ENCODE measurements at regions not wholly inside any gene's neighbourhood (a gene's known extent, or its start where the extent isn't known, plus 50 kb on each side); places are given as distances from the start of the nearest gene placed in this dataset.

DNA sequence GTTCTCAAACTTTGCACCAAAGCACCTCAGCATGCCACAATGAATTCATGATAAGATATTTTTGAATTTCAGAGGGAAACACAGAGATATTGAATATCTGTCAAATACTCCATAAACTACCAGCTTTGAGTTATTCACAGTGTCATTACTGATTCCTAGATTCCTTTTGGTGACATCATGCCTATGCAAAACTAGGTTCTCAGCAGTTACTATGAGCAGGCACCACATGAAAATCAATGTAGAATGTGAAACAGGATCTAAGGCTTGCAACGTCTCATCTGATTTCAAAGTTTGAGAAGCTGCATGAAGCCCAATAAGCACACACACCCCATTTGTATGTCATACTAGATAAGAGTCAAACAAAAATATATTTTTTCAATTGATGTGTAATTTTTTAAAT lies 426.5 kb downstream of the NR2F1-AS1 start:
- no peaks in the 10 kb centered on the region for H3F3A ChIP-seq (ENCODE audit: insufficient read depth, low read length, poor library complexity, severe bottlenecking)
- H3K9me2 ChIP-seq (ENCODE audit: insufficient read depth, low read length): no peaks in the 10 kb centered on the region
- no peak overlapping the region for H3K4me2 ChIP-seq (ENCODE audit: low read length)
- H3K27me3 ChIP-seq (ENCODE audit: insufficient read depth, low read depth, low read length): no peaks in the 10 kb centered on the region
- no peaks in the 10 kb centered on the region for H3K9me3 ChIP-seq (ENCODE audit: low read length)
- no peak overlapping the region for H3K4me3 ChIP-seq (ENCODE audit: low read length)
- H3K79me2 ChIP-seq (replicated peaks; ENCODE audit: insufficient read depth, low read length): no peaks in the 10 kb centered on the region
- H4K20me1 ChIP-seq (ENCODE audit: insufficient read depth): no peaks in the 10 kb centered on the region
- no peak overlapping the region for H3K9ac ChIP-seq (ENCODE audit: low read length)
- no peak overlapping the region for H3K27ac ChIP-seq (ENCODE audit: low read length)
- no peak overlapping the region for H2AFZ ChIP-seq (ENCODE audit: low read depth, low read length)
- H3K36me3 ChIP-seq (ENCODE audit: insufficient read depth, low read length): no peaks in the 10 kb centered on the region
- TF ChIP-seq MXI1 (conservative IDR thresholded peaks at IDR 0.05; ENCODE audit: poor library complexity, severe bottlenecking) (no peak), POLR2AphosphoS5 (IDR thresholded peaks at IDR 0.05) (no peak), EZH2 (IDR thresholded peaks at IDR 0.05; ENCODE audit: borderline replicate concordance, insufficient read depth, low read length, poor library complexity, severe bottlenecking) (no peak), RAD21 (conservative IDR thresholded peaks at IDR 0.05) (no peak), EP300 (conservative IDR thresholded peaks at IDR 0.05; ENCODE audit: poor library complexity, severe bottlenecking) (no peak), SMC3 (conservative IDR thresholded peaks at IDR 0.05; ENCODE audit: poor library complexity) (no peak), TAF1 (IDR thresholded peaks at IDR 0.05; ENCODE audit: low read depth) (no peak)
- TF ChIP-seq, protein P1, sequence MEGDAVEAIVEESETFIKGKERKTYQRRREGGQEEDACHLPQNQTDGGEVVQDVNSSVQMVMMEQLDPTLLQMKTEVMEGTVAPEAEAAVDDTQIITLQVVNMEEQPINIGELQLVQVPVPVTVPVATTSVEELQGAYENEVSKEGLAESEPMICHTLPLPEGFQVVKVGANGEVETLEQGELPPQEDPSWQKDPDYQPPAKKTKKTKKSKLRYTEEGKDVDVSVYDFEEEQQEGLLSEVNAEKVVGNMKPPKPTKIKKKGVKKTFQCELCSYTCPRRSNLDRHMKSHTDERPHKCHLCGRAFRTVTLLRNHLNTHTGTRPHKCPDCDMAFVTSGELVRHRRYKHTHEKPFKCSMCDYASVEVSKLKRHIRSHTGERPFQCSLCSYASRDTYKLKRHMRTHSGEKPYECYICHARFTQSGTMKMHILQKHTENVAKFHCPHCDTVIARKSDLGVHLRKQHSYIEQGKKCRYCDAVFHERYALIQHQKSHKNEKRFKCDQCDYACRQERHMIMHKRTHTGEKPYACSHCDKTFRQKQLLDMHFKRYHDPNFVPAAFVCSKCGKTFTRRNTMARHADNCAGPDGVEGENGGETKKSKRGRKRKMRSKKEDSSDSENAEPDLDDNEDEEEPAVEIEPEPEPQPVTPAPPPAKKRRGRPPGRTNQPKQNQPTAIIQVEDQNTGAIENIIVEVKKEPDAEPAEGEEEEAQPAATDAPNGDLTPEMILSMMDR (IDR thresholded peaks at IDR 0.05; ENCODE audit: poor library complexity, severe bottlenecking): no peak
- TF ChIP-seq, protein P2, sequence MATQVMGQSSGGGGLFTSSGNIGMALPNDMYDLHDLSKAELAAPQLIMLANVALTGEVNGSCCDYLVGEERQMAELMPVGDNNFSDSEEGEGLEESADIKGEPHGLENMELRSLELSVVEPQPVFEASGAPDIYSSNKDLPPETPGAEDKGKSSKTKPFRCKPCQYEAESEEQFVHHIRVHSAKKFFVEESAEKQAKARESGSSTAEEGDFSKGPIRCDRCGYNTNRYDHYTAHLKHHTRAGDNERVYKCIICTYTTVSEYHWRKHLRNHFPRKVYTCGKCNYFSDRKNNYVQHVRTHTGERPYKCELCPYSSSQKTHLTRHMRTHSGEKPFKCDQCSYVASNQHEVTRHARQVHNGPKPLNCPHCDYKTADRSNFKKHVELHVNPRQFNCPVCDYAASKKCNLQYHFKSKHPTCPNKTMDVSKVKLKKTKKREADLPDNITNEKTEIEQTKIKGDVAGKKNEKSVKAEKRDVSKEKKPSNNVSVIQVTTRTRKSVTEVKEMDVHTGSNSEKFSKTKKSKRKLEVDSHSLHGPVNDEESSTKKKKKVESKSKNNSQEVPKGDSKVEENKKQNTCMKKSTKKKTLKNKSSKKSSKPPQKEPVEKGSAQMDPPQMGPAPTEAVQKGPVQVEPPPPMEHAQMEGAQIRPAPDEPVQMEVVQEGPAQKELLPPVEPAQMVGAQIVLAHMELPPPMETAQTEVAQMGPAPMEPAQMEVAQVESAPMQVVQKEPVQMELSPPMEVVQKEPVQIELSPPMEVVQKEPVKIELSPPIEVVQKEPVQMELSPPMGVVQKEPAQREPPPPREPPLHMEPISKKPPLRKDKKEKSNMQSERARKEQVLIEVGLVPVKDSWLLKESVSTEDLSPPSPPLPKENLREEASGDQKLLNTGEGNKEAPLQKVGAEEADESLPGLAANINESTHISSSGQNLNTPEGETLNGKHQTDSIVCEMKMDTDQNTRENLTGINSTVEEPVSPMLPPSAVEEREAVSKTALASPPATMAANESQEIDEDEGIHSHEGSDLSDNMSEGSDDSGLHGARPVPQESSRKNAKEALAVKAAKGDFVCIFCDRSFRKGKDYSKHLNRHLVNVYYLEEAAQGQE (IDR thresholded peaks at IDR 0.05; ENCODE audit: borderline replicate concordance): no peak

DNA sequence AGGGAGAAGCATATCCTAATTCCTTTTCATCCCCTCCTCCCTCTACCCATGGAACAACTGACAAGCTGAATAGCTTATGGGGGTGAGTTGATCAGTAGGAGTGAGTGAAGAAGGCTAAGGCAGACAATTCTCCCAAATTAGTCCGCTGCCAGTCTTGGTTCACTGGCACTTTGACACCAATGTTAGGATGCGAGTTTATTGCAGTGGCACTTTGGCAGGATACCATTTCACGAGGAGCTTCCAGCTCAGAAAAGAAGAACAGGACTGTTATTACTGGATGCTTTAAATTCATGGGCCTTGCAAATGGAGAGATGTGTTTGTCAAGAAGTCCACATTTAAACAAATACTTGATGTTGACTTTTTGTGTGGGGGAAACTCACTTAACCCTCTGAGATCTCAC lies 427.6 kb downstream of the NR2F1-AS1 start:
- Histone ChIP-seq H3K9me3 (ENCODE audit: low read length) (no peaks in the 10 kb centered on the region), H3K9me2 (ENCODE audit: insufficient read depth, low read length) (no peaks in the 10 kb centered on the region), H3K27ac (ENCODE audit: low read length) (no peak overlapping the region), H4K20me1 (ENCODE audit: insufficient read depth) (no peaks in the 10 kb centered on the region), H2AFZ (ENCODE audit: low read depth, low read length) (no peak overlapping the region), H3K9ac (ENCODE audit: low read length) (no peak overlapping the region), H3K79me2 (replicated peaks; ENCODE audit: insufficient read depth, low read length) (no peaks in the 10 kb centered on the region), H3F3A (ENCODE audit: insufficient read depth, low read length, poor library complexity, severe bottlenecking) (no peaks in the 10 kb centered on the region), H3K4me2 (ENCODE audit: low read length) (no peak overlapping the region), H3K27me3 (ENCODE audit: insufficient read depth, low read depth, low read length) (no peaks in the 10 kb centered on the region), H3K36me3 (ENCODE audit: insufficient read depth, low read length) (no peaks in the 10 kb centered on the region), H3K4me3 (ENCODE audit: low read length) (no peak overlapping the region)
- TF ChIP-seq, protein P1 (IDR thresholded peaks at IDR 0.05; ENCODE audit: poor library complexity, severe bottlenecking): no peak
- TF ChIP-seq RAD21 (conservative IDR thresholded peaks at IDR 0.05) (no peak), EZH2 (IDR thresholded peaks at IDR 0.05; ENCODE audit: borderline replicate concordance, insufficient read depth, low read length, poor library complexity, severe bottlenecking) (no peak), EP300 (conservative IDR thresholded peaks at IDR 0.05; ENCODE audit: poor library complexity, severe bottlenecking) (no peak), MXI1 (conservative IDR thresholded peaks at IDR 0.05; ENCODE audit: poor library complexity, severe bottlenecking) (no peak), SMC3 (conservative IDR thresholded peaks at IDR 0.05; ENCODE audit: poor library complexity) (no peak), TAF1 (IDR thresholded peaks at IDR 0.05; ENCODE audit: low read depth) (no peak)
- TF ChIP-seq, protein P2 (IDR thresholded peaks at IDR 0.05; ENCODE audit: borderline replicate concordance): no peak
